Upper lobe of right lung (tissue), 1 donor: ENCODE measurements at regions not wholly inside any gene's neighbourhood (a gene's known extent, or its start where the extent isn't known, plus 50 kb on each side); places are given as distances from the start of the nearest gene placed in this dataset.
"Not testable (repeated sequence)": the region's sequence is repeated elsewhere in the genome, so short reads cannot be mapped to it uniquely, and the experiment has no call there.

Source experiments
- ATAC-seq: fragments of 200-7000 bp; cut with Tn5 transposase; one replicate; pipeline ENCODE4 v1.9.1; 2020; ENCODE audit warnings: mild to moderate bottlenecking, moderate library complexity
- DNase-seq: peaks from one replicate; pipeline ENCODE4 v3.0.0-alpha.2; 2020
- H3K27ac ChIP-seq: fragments of 200-600 bp; one replicate; pipeline ENCODE4 v1.8.0; 2022
- H3K27me3 ChIP-seq: fragments of 200-600 bp; one replicate; pipeline ENCODE4 v1.8.0; 2022; ENCODE audit warnings: mild to moderate bottlenecking
- H3K36me3 ChIP-seq: fragments of 200-600 bp; one replicate; pipeline ENCODE4 v1.8.0; 2022
- H3K4me1 ChIP-seq: fragments of 200-600 bp; one replicate; pipeline ENCODE4 v1.8.0; 2022
- H3K4me3 ChIP-seq: fragments of 200-600 bp; one replicate; pipeline ENCODE4 v1.8.0; 2022; ENCODE audit warnings: mild to moderate bottlenecking
- H3K9me3 ChIP-seq: fragments of 200-600 bp; one replicate; pipeline ENCODE4 v1.8.0; 2022
- intact Hi-C: fragments of 100-400 bp; cut with DNase I; formaldehyde crosslinking; loops from one replicate; pipeline ENCODE4 v1.11.0; 2022
- TF ChIP-seq, protein P1 (sequence below): fragments of 200-600 bp; IDR thresholded peaks from one replicate; pipeline ENCODE4 v1.8.0; 2022; ENCODE audit warnings: antibody characterized with exemption
- donor health status: DM: no; HTN: yes; CAD: no; lungs with severe emphysema.

DNA sequence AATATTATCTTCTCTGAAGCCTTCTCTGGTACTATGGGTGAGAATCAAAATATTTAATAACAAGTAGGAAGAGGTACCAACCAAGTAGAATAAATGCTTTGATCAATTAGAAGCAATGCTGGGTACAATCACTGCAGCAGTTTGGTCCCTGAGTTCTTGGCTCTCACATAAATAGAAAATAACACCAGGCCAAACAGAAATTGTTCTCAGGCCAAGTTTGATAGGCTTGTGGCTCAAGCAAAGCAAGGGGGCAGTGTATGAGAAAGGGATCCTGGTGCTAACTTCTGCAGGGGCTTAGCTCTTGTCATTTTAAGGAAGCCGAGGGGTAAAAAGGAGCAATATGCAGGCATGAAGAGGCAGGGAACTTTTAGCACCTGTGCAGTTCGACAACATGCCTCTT is 146.8 kb upstream of the TMEM229A start:
- Histone ChIP-seq H3K27ac (no peak overlapping the region), H3K27me3 (no peaks in the 10 kb centered on the region), H3K9me3 (no peaks in the 10 kb centered on the region), H3K4me3 (no peak overlapping the region), H3K36me3 (no peaks in the 10 kb centered on the region), H3K4me1 (no peaks in the 10 kb centered on the region)
- intact Hi-C loops: no loop called here
- ATAC-seq: no peak
- DNase-seq: no peak
- TF ChIP-seq, protein P1, sequence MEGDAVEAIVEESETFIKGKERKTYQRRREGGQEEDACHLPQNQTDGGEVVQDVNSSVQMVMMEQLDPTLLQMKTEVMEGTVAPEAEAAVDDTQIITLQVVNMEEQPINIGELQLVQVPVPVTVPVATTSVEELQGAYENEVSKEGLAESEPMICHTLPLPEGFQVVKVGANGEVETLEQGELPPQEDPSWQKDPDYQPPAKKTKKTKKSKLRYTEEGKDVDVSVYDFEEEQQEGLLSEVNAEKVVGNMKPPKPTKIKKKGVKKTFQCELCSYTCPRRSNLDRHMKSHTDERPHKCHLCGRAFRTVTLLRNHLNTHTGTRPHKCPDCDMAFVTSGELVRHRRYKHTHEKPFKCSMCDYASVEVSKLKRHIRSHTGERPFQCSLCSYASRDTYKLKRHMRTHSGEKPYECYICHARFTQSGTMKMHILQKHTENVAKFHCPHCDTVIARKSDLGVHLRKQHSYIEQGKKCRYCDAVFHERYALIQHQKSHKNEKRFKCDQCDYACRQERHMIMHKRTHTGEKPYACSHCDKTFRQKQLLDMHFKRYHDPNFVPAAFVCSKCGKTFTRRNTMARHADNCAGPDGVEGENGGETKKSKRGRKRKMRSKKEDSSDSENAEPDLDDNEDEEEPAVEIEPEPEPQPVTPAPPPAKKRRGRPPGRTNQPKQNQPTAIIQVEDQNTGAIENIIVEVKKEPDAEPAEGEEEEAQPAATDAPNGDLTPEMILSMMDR: no peak

DNA sequence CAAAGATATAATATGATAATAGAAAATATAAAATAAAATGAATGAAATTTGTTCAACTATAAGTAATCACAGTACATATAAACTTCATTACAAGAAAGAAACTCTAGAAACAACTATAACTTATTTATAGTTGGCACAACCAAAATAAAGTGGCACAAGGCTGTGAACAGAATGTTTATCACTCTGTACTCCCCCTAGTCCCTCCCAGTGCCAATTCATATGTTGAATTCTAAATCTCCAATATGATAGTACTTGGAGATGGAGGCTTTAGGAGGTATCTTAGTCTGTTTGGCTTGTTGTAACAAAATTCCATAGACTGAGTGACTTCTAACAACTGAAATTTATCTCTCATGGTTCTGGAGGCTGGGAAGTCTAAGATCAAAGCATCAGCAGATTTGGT is 145.0 kb upstream of the TMEM229A start:
- H3K4me3 ChIP-seq: no peak overlapping the region
- intact Hi-C loops: no loop called here
- no peak for DNase-seq
- TF ChIP-seq, protein P1: no peak
- H3K36me3 ChIP-seq: no peaks in the 10 kb centered on the region
- H3K27ac ChIP-seq: no peak overlapping the region
- H3K4me1 ChIP-seq: no peaks in the 10 kb centered on the region
- no peaks in the 10 kb centered on the region for H3K9me3 ChIP-seq
- H3K27me3 ChIP-seq: no peaks in the 10 kb centered on the region
- no peak for ATAC-seq

DNA sequence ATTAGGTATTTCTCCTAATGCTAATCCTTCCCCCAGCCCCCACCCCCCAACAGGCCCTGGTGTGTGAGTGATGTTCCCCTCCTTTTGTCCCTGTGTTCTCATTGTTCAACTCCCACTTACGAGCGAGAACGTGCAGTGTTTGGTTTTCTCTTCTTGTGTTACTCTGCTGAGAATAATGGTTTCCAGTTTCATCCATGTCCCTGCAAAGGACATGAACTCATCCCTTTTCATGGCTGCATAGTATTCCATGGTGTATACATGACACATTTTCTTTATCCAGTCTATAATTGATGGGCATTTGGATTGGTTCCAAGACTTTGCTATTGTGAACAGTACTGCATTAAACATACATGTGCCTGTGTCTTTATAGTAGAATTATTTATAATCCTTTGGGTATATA is 138.9 kb upstream of the TMEM229A start:
- not testable (repeated sequence) for ATAC-seq

DNA sequence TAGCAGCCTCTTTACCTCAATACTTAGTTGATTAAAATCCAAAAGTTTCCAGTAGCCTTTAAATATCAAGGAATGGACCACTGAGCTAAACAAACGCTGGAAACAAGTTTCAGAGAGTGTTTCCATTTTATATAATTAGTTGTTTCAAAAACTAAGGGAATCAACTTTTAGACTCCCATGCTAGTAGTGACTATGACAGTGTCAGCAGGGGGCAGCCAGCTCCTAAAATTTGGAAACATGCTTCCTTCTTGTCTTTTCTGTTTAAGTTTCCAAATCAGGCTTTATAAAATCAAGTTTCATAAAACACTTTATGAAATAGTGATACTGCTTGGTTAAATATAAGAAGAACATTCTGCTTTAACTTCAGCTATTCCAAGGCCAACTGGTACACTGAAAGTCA is 138.2 kb upstream of the TMEM229A start:
- no peak overlapping the region for H3K4me3 ChIP-seq
- H3K4me1 ChIP-seq: no peaks in the 10 kb centered on the region
- TF ChIP-seq, protein P1: no peak
- intact Hi-C loops: no loop called here
- H3K27ac ChIP-seq: no peak overlapping the region
- ATAC-seq: no peak
- H3K36me3 ChIP-seq: no peaks in the 10 kb centered on the region
- H3K27me3 ChIP-seq: no peaks in the 10 kb centered on the region
- no peak for DNase-seq
- H3K9me3 ChIP-seq: no peaks in the 10 kb centered on the region

More for the DNA sequence above, 138.9 kb upstream of the TMEM229A start:
- intact Hi-C loops, H3K4me1 ChIP-seq, H3K27ac ChIP-seq, H3K36me3 ChIP-seq, H3K4me3 ChIP-seq, H3K27me3 ChIP-seq, H3K9me3 ChIP-seq, DNase-seq: not testable (repeated sequence)

DNA sequence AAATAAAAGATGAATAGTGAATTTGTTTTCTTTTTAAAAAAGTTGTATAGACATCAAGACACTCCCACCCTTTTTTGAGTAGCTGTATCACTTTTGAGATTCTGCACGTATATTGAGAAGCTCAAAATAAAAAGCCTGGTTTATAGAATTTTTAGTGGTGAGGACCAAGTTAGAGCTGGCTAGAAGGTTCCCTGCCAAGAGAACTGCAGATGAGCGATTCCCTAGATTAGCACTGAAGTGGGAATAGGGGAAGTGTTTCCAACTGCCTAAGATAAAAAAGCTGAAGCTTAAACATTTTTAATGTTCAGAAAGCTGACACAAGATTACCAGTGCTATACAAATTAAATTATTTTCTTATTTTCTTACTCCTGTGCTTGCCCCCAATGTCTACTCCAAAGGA is 135.7 kb upstream of the TMEM229A start:
- TF ChIP-seq, protein P1: no peak
- ATAC-seq (no peak), DNase-seq (no peak)
- no peak overlapping the region for H3K4me3 ChIP-seq
- H3K4me1 ChIP-seq: no peaks in the 10 kb centered on the region
- H3K36me3 ChIP-seq: no peaks in the 10 kb centered on the region
- no peak overlapping the region for H3K27ac ChIP-seq
- intact Hi-C loops: no loop called here
- no peaks in the 10 kb centered on the region for H3K9me3 ChIP-seq
- no peaks in the 10 kb centered on the region for H3K27me3 ChIP-seq

DNA sequence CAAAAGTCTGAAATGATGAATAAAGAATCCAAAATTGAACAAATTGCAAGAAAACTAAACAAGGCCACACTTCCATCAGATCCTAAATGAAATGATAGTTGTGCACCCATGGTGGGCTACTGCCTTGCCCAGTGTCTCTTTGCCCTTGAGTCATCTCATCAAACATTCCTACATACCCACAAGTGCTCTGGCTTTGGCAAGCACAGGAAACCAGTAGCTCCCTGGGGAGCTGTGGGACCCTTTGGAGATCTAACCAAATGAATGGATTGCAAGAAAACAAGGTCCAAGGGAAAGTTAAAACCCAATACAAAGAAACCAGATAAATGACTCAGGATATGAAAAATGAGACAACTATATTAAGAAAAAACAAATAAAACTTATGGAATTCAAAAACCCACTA is 129.8 kb upstream of the TMEM229A start:
- intact Hi-C loops: no loop called here
- no peaks in the 10 kb centered on the region for H3K36me3 ChIP-seq
- ATAC-seq: no peak
- H3K27me3 ChIP-seq: no peaks in the 10 kb centered on the region
- H3K27ac ChIP-seq: no peak overlapping the region
- DNase-seq: no peak
- no peaks in the 10 kb centered on the region for H3K9me3 ChIP-seq
- no peak overlapping the region for H3K4me3 ChIP-seq
- TF ChIP-seq, protein P1: no peak
- no peaks in the 10 kb centered on the region for H3K4me1 ChIP-seq
